OCI-LY1 (cell line): ENCODE measurements at regions not wholly inside any gene's neighbourhood (a gene's known extent, or its start where the extent isn't known, plus 50 kb on each side); places are given as distances from the start of the nearest gene placed in this dataset.
A peak's percentile ranks its signal among the peaks of the same experiment; 100 is the strongest.

Experiments
- H2AFZ ChIP-seq: fragments of 200-600 bp; sonication (generic), shearing (Covaris generic); 2 replicates; pipeline ENCODE4 v1.6.0; 2014; ENCODE audit warnings: antibody characterized with exemption, mild to moderate bottlenecking, low read length
- H3F3A ChIP-seq: fragments of 200-600 bp; sonication (generic), shearing (Covaris generic); 2 replicates; pipeline ENCODE4 v1.6.0; 2014; ENCODE audit warnings: mild to moderate bottlenecking, antibody characterized with exemption, low read length, moderate library complexity; ENCODE audit not compliant: insufficient read depth
- H3K27ac ChIP-seq: fragments of 200-600 bp; sonication (generic); 2 replicates; pipeline ENCODE4 v1.5.1; 2014; ENCODE audit warnings: low read length, mixed run types, mild to moderate bottlenecking, low read depth; ENCODE audit not compliant: poor library complexity, severe bottlenecking
- H3K27me3 ChIP-seq: fragments of 200-600 bp; sonication (generic); 2 replicates; pipeline ENCODE4 v1.6.0; 2014; ENCODE audit warnings: antibody characterized with exemption, mild to moderate bottlenecking, low read length, moderate library complexity; ENCODE audit not compliant: insufficient read depth
- H3K36me3 ChIP-seq: fragments of 200-600 bp; sonication (generic); 2 replicates; pipeline ENCODE4 v1.6.1; 2014; ENCODE audit warnings: mild to moderate bottlenecking, antibody characterized with exemption, low read length, moderate library complexity, mixed read lengths; ENCODE audit not compliant: insufficient read depth
- H3K4me1 ChIP-seq: fragments of 200-600 bp; sonication (generic); 2 replicates; pipeline ENCODE4 v1.5.1; 2014; ENCODE audit warnings: mild to moderate bottlenecking, low read length, moderate library complexity; ENCODE audit not compliant: insufficient read depth, severe bottlenecking
- H3K4me2 ChIP-seq: fragments of 200-600 bp; sonication (generic), shearing (Covaris generic); 2 replicates; pipeline ENCODE4 v1.6.1; 2014; ENCODE audit warnings: low read length
- H3K4me3 ChIP-seq: fragments of 200-600 bp; sonication (generic); 2 replicates; pipeline ENCODE4 v1.5.1; 2014; ENCODE audit warnings: low read length, low read depth, mild to moderate bottlenecking, mixed read lengths; ENCODE audit not compliant: poor library complexity, severe bottlenecking
- H3K79me2 ChIP-seq: fragments of 200-600 bp; shearing (Covaris generic); 2 replicates; pipeline ENCODE4 v1.6.1; 2016; ENCODE audit warnings: mixed run types, low read length, mixed read lengths; ENCODE audit not compliant: insufficient read depth
- H3K9ac ChIP-seq: fragments of 200-600 bp; sonication (generic), shearing (Covaris generic); 2 replicates; pipeline ENCODE4 v1.6.1; 2014; ENCODE audit warnings: mild to moderate bottlenecking, low read length, mixed read lengths
- H3K9me2 ChIP-seq: fragments of 200-600 bp; sonication (generic), shearing (Covaris generic); 2 replicates; pipeline ENCODE4 v1.6.1; 2014; ENCODE audit warnings: low read depth, mild to moderate bottlenecking, low read length, mixed read lengths
- H3K9me3 ChIP-seq: fragments of 200-600 bp; shearing (Covaris generic); 2 replicates; pipeline ENCODE4 v1.6.1; 2014; ENCODE audit warnings: low read length, mixed read lengths
- H4K20me1 ChIP-seq: fragments of 200-600 bp; sonication (generic), shearing (Covaris generic); 2 replicates; pipeline ENCODE4 v1.6.0; 2016; ENCODE audit warnings: mild to moderate bottlenecking, low read length; ENCODE audit not compliant: insufficient read depth
- EZH2 ChIP-seq: fragments of 200-600 bp; sonication (generic), shearing (Covaris generic); IDR thresholded peaks from 2 replicates; pipeline ENCODE4 v1.8.0; 2017; ENCODE audit warnings: borderline replicate concordance, mixed run types, mild to moderate bottlenecking, antibody characterized with exemption, low read length, moderate library complexity, mixed read lengths
- TF ChIP-seq, protein P1 (sequence below): fragments of 200-600 bp; sonication (generic), shearing (Covaris generic); IDR thresholded peaks from 2 replicates; pipeline ENCODE4 v1.5.1; 2017; ENCODE audit warnings: mild to moderate bottlenecking, antibody characterized with exemption, low read length, moderate library complexity, mixed read lengths

DNA sequence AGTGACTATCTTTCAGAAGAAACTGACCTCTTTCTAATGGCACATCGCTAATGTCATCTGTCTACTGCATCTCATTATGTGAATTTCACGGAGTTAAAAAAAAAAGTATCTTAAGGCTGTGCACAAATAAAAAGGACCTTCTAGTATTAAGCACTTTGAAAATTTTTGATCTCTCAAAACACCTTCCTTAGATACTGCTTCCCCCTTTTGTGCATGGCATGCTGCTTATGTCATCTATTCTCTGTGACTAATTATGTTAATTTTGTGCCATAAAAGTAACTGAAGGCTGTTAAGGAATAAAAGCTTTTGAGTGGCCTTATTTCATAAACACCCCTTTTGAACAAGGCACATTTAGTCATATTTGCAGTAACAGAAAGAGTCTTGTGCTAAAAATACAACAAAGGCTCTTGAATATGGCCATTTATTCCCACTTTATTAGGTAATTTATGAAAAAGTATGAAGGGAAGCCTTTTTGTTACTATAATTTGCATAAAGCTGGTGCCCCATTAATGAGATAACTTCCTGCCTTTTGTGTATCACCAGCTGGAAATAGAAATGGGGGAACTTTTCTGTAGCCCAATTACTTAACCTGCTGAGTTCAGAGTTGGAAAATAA is 1412.0 kb upstream of the ZEB2 start:
- Histone ChIP-seq H3K9ac (no peak overlapping the region), H4K20me1 (no peaks in the 10 kb centered on the region), H3K9me3 (no peaks in the 10 kb centered on the region), H3K27ac (no peak overlapping the region), H3K4me2 (no peak overlapping the region), H3K4me1 (peaks cover 39% of the 10 kb centered on the region), H3K9me2 (no peaks in the 10 kb centered on the region), H3F3A (no peaks in the 10 kb centered on the region), H3K4me3 (no peak overlapping the region), H3K36me3 (no peaks in the 10 kb centered on the region), H2AFZ (peak overlapping the region; percentile 51; the same call in 1 of the 2 replicates), H3K27me3 (no peaks in the 10 kb centered on the region), H3K79me2 (no peaks in the 10 kb centered on the region)
- no peak for TF ChIP-seq EZH2
- TF ChIP-seq, protein P1, sequence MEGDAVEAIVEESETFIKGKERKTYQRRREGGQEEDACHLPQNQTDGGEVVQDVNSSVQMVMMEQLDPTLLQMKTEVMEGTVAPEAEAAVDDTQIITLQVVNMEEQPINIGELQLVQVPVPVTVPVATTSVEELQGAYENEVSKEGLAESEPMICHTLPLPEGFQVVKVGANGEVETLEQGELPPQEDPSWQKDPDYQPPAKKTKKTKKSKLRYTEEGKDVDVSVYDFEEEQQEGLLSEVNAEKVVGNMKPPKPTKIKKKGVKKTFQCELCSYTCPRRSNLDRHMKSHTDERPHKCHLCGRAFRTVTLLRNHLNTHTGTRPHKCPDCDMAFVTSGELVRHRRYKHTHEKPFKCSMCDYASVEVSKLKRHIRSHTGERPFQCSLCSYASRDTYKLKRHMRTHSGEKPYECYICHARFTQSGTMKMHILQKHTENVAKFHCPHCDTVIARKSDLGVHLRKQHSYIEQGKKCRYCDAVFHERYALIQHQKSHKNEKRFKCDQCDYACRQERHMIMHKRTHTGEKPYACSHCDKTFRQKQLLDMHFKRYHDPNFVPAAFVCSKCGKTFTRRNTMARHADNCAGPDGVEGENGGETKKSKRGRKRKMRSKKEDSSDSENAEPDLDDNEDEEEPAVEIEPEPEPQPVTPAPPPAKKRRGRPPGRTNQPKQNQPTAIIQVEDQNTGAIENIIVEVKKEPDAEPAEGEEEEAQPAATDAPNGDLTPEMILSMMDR, result no peak

DNA sequence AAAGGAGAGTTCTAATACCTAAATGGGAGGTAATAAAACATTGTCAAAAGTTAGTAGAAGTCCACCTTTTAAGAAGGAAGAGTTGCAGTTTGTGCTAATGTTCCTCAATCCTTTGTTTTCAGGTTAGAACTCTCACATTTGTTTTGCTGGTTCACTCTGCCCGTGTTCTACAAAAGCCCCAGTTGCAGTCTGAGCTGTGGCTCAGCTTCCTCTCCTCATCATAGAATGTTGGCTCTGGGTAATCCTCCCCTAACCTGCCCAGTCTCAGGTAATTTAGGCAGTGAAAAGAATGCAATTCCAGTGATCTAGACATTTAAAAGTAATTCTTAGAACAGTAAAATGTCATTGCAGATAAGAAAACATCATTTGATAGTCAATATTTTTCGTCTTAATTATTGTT is 1410.4 kb upstream of the ZEB2 start:
- Histone ChIP-seq H2AFZ (0 out of 2 replicates have a peak overlapping the region, but pooled peaks have one; percentile 51), H3K27ac (no peak overlapping the region), H3K4me2 (no peak overlapping the region), H3K9ac (no peak overlapping the region), H4K20me1 (no peaks in the 10 kb centered on the region), H3K4me3 (no peak overlapping the region), H3K79me2 (no peaks in the 10 kb centered on the region), H3K9me3 (no peaks in the 10 kb centered on the region), H3K9me2 (no peaks in the 10 kb centered on the region), H3K27me3 (no peaks in the 10 kb centered on the region), H3K4me1 (peaks cover 55% of the 10 kb centered on the region), H3K36me3 (no peaks in the 10 kb centered on the region), H3F3A (no peaks in the 10 kb centered on the region)
- TF ChIP-seq, protein P1, result no peak
- TF ChIP-seq EZH2, result no peak

DNA sequence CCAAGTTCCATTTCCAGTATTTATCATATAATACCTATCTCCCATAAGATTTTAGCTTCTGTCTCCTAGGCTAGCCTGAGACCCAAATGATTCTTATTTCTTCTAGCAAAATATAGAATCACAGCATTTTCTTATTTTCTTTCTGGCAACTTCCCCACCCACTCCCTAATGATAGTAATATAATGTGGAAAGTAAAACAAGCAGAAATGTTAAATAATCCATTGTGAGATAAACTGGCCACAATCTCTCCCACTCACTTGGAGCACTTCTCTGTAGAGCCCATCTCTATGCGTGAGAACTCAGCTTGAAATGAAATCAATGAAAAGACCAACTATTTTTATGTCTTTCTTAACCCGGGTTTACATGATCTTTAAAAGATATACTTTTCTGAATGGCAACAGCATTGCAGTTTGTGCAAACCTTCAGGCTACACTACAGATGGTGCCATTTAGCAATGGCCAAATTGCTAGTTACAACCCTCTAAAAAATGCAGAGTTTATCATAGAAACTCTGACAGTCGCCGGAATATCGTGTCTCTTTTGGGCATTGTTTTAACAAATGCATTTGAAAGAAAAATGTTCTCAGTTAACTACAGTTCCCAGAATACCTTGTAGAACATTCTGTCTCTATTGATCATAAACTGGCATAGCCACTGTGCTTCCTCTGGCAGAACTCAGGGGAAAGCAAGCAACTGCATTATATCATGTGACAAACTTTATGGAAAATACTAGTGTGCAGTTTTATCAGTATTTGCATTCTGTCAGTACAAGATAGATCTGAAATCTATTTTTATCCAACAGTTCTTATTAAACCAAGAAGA is 1407.4 kb upstream of the ZEB2 start:
- Histone ChIP-seq H3K79me2 (no peaks in the 10 kb centered on the region), H3K27ac (peak overlapping the region; percentile 21), H3K4me3 (no peak overlapping the region)

More for the DNA sequence above, 1407.4 kb upstream of the ZEB2 start:
- Histone ChIP-seq H3K9me2 (no peaks in the 10 kb centered on the region), H4K20me1 (no peaks in the 10 kb centered on the region), H3K36me3 (no peaks in the 10 kb centered on the region), H3F3A (no peaks in the 10 kb centered on the region), H3K9ac (no peak overlapping the region), H3K27me3 (no peaks in the 10 kb centered on the region), H3K9me3 (no peaks in the 10 kb centered on the region), H2AFZ (peak overlapping the region; percentile 11; the same call in 1 of the 2 replicates), H3K4me2 (peak overlapping the region; percentile 26), H3K4me1 (peaks cover 55% of the 10 kb centered on the region)
- TF ChIP-seq EZH2, result no peak
- TF ChIP-seq, protein P1, result no peak
